GM19467 (cell line): ENCODE measurements at regions not wholly inside any gene's neighbourhood (a gene's known extent, or its start where the extent isn't known, plus 50 kb on each side); places are given as distances from the start of the nearest gene placed in this dataset.

Source experiments
- ATAC-seq: cut with Tn5 transposase; IDR thresholded peaks from one replicate; pipeline ENCODE4 v1.9.1; 2021; ENCODE audit warnings: mild to moderate bottlenecking, moderate library complexity; ENCODE audit not compliant: unreplicated experiment

DNA sequence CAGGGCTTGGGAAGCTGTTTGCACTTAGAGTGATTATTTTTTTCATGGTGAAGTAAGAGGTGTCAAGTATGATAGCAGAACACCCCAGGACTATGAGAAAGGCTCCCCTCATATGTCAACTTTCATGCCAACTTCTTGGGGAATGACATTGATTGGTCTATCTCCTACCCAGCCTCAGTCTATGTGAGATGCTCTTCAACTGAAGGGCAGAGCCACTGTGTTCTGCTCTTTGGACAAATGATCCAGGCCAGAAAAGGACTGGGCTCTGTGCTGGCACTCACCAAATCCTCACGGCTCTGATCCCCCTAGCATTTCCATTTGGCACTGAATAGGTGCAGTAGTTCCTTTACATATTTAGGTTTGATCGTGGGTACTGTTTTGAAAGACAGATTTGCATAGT, 151.1 kb downstream of the DMRT2 start:
- ATAC-seq: no peak

DNA sequence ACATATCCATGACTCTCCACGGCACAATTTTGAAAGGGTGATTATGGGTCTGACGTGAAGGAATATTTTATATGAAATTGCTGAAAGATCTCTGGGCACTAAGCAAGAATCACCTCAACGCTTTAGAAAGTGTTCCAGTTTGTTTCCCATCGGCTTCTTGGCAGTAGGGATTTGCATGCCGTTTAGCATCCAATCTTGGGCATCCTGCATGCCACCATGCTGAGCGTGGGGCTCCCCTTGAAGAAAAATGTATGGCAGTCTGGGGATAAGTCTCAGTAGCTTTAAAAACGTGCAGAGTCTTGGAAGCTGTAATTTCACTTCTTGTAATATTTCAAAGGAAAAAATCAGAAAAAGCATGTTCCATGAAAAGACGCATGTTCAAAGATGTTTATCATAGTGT, 151.7 kb downstream of the DMRT2 start:
- ATAC-seq: no peak

- no peak for ATAC-seq
Measured at GRCh38 chr9:1202512-1203280, 152.5 kb downstream of the DMRT2 start.

DNA sequence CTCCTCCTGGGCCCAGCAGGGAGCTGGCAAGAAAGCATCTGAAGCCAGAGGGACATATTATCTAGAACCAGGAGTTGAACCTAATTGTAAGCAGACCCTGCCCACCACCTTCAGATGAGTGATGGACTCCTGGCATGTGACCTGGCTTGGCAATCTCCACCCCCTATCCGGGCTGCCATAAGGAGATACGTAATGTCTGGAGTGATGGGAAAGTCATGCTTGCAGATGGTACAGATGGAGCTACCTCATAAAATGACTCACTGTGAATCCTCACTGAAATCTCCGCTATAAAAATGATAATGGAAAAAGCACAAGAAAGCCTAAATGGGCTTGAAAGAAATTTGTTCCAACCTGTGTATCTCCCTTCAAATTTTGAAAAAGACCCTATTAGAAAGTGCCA, 157.5 kb downstream of the DMRT2 start:
- ATAC-seq: no peak

GRCh38 chr9:1208157-1208556, 158.0 kb downstream of the DMRT2 start:
- no peak for ATAC-seq

DNA sequence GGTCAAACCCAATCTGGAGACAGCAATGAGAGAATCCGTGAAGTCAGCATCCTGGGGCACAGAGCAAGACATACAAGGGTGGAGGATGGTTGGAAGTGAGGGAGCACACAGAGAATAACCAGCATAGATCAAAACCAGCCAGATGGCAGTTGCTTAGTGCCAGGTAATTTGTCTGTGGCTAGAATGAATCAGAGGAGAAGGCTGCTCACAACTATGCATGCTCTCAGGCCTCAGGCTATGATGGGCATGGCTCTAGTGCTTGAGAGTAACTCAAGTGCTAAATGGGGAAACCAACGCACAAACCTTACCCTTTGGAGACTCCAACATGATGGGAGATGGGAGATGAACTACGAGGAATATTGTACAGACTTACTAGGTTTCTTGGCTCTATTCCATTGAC, 160.8 kb downstream of the DMRT2 start:
- ATAC-seq: no peak

GRCh38 chr9:1216532-1216931, 166.4 kb downstream of the DMRT2 start:
- no peak for ATAC-seq

DNA sequence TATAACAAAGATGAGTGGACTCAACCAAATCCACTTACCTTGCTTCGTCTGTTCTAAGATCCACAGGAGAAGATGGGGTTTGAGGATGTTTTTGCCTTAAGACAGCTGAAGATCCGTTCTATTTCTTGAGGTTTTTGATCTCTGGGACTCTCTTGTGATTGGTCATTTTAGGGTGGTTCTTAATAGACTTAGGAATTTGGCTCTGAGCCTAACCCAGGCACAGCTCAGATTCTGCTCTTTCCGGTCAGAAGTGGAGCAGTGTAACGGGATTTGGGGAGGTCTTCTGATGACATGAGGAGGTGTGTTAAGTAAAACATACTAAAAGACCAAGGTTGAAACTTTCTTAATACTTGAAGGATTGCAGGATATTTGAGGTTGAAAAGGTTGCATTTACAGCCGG, 166.9 kb downstream of the DMRT2 start:
- ATAC-seq: no peak

DNA sequence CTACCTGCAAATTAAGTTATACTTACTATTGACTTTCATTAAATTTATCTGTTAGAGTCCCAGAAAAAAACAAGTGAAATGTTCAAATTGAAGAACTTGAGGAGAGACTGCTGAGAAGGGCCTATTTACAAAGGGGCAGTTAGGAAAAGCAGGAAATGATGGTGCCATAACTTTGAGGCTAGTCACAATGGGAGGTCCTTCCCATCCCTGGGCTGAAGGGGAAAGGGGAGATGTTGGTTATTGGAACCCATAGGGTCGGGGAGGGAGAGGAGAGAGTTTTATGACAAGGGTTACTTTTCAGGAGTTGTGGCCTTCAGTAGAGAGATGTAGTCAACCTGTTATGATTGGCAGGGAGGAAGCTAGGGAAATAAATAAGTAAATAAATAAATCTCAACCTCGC, 169.1 kb downstream of the DMRT2 start:
- ATAC-seq: no peak

DNA sequence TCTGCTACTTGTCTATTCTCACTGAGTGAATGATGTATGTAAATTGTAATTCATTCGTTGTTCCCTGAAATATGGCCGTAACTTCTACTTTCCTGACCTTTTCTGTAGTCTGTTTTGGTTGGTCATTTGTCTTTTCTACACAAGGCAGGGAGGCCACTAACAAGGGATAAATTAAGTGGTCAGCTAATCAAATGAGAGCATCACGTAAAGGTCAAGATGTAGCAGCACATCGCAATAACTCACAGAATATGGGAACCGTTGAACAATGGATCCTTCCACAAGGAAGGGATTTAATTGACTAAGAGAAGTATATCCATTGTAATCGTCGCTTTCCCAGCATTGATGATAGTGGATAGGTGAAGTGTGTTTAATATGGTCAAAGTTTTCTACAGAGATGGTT, 171.1 kb downstream of the DMRT2 start:
- ATAC-seq: no peak

DNA sequence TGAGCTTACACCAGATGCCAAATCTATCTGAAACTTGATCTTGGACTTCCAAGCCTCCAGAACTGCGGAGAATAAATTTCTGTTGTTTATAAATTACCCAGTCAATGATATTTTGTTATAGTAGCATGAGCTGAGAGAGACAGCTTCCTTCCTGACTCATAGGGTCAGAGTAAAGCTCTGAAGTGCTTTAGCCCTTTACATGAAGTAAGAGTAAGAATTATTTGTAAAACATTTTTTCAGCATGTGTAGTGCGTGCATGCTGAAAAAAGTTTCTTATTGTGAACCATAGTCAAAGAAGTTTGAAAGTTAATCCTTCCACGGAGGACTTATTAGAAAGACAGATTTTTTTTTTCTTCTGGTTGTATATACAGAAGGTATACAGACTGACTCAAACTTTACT, 172.4 kb downstream of the DMRT2 start:
- no peak for ATAC-seq

DNA sequence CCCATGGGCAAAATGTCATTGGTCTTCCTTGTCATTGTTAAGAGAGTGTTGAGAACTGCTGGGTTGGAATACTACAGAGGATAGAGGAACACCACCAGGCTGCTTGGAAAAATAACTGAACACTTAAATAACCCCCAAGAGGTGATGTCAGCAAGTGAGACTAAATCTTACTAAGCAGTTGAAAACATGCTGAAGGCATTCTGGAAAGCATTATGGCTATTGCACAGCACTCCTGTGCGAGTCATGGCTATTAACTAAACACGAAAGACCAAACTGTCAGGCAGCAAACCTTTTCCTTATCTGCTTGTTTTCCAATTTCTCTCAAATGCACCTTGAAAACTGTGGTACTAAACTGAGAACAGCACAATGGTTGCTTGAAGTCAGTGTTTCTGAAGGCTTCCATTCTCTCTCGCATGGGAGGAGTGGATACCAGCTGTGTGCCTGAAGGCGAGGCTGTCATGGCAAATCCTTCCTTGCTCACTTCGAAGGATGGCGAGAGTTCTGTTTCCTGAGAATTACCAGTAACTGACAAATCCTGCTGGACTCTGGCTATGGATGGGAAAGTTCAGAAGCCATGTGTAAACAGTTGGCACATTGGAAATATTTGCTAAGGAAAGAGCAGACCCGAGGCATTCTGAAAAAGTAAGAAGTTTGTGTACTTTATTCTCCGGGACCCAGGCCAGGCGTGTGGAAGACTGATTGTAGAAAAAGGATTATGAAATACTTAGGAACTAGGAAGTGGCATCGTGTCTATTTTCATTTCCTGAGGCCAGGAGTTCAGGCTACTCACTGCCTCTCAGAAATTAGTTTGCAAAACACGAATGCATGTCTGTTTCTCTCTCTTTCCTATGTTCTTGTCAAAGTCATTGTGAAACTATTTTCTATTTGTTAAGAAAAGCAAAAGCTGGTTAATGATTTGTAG, 182.1 kb downstream of the DMRT2 start:
- peak; percentile 81 for ATAC-seq

DNA sequence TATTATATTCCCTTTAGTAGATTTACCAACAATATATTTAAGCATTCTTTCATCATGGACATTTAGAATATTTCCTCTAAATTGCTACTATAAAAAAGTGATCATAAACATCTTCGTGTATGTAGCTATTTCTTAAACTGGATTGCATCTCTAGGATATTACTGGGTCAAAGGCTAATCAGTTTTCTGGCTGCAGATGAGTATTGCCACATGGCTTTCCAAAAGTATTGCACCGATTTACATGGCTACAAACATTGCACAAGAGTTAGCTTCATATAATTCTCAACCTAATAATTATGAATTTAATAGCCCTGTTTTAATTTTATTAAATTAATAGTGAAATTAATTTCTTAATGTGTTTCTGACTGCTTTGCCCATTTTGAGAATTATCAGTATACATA, 183.4 kb downstream of the DMRT2 start:
- ATAC-seq: no peak

DNA sequence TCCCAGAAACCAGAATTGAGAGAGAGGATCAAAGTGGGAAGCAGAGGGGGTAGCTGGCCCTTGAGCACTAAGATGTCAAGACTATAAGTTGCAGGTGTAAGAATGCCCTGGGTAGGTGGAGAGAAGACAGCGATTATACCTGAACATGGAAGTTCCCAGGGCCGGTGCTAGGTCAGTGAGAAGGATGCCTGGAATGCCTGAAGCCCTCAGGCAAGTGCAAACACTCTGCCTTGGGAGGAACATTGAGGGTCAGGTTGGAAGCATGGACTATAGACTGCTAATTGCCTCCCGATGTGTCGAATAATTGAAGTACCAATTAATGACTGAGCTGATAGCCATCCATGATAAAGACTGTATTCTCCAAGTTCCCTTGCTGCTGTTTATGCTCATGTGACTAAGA, 185.5 kb downstream of the DMRT2 start:
- ATAC-seq: no peak

DNA sequence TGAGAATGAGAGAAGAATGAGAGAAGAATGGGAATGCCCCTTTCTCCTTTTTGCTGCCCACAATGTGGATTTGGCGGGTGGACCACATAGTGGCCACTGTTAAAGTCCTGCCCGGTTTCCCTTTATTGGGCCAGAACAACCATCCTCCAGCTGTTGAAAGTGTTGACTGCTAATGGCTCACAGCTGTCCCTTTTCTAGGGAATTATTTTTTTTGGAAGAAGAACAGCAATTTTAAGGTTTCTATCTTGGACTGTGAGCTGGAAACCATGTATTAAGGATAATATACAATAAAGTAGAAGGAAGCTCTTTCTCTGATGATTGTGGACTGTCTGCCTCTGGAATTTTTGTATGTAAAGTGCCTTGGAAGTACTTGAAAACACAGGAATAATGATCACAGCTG, 185.9 kb downstream of the DMRT2 start:
- ATAC-seq: no peak

DNA sequence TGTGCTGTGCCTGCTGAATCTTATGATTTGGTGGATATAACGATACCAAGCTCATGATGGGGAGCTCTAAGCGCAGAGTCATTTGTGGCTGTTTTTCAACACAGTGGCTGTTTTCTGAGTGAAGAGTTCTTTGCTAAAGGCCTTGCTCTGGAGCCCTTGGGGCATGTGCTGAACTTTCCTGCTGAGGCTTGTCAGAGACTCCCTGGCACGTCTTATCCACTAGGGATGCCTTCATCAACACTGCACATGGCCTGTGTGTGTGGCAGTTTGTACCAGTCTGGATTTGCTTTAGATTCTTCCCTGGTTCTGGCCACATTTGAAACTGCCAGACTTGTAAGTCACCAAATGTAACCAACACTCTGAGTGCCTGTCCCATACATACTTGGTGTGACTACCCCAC, 188.2 kb downstream of the DMRT2 start:
- no peak for ATAC-seq

- no peak for ATAC-seq
Measured at GRCh38 chr9:1248743-1249142, 198.6 kb downstream of the DMRT2 start.

DNA sequence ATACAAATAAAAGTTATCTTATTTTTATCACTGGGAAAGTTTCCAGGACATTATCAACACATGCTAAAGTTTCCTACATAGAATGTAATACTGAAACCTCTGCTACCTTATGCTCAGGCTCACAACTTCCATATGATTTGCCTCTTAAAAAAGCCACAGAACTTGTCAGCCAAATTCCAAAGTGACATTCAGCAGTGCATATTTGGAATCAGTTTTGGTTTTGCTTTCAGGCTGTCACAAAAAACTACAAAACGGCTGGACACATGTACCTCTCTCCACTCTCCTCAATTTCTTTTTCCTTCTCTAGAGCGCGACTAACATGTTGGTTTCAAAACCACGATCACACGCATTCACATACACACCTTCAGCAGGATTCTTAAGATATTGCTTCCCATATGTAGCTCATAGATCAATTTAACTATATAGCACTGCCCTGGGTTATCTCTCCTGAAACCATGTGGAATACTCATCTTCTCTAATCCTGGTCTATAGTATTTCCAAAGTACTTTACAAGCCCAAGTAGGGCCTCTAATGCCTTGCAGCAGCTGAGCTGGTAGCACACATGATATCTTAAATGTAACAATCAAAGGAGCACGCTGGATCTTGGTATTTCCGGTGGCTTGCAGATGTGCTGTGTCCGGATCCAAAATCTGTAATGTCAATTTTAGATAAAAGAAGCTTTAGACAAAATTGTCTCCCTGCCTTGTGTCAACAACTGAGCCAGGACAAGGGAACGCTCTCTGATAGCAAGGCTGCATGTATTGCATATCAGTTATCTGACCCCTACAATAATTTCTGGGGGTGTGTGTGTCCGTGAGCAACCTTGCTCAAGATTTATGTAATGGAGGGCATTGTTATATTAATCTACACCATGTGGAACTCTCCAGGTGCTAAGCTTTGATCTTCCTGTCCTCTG, 203.2 kb downstream of the DMRT2 start:
- ATAC-seq: no peak

DNA sequence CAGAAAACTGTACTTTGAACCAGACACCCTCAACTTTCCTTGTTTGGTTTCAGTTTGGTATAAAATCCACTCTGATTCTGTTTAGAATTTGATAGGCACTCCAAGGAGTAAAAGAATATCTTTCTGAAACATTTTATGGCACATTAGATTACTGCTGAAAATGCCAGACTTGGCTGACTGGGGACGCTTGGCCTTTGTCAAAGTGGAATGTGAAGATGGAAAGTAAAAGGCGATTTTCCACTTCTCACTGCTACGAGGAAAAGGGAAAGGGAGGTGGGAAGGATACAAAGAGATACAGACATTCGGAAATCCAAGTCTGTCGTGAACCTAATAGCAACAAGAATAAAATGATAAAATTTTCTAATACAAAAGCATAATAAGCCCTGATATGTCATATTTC, 203.9 kb downstream of the DMRT2 start:
- ATAC-seq: no peak

DNA sequence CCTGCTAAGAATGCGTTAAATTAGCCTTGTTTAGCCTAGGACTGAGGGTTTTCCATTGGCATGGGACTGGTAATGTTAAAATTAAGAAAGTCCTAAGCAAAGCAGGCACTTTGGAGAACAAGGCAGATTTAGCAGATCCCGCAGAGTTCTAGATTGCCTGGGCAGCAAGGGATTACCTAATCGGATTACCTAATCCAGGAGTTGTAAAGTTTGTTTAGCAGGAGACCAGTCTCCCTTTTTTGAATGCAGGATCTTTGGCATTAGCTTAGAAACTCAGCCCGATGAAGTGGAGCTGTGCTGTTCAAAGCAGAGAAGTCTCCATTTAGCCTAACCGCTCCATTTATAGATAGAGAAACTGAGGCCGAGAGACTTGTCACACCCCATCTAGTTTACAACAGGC, 206.0 kb downstream of the DMRT2 start:
- ATAC-seq: no peak

GRCh38 chr9:1261266-1261665, 211.1 kb downstream of the DMRT2 start:
- ATAC-seq: no peak
